Parathyroid adenoma (tissue), 2 donors: ENCODE measurements at regions not wholly inside any gene's neighbourhood (a gene's known extent, or its start where the extent isn't known, plus 50 kb on each side); places are given as distances from the start of the nearest gene placed in this dataset.

Source experiments
- H2AFZ ChIP-seq: fragments of 300-600 bp; sonication (generic); one replicate; pipeline ENCODE4 v1.7.0; 2017; ENCODE audit warnings: antibody characterized with exemption, mild to moderate bottlenecking
- H3K27ac ChIP-seq: fragments of 300-600 bp; sonication (generic); one replicate; pipeline ENCODE4 v1.7.0; 2017
- H3K27me3 ChIP-seq: fragments of 300-600 bp; sonication (generic); one replicate; pipeline ENCODE4 v1.7.0; 2017; ENCODE audit warnings: low read length; ENCODE audit not compliant: control insufficient read depth, insufficient read depth
- H3K36me3 ChIP-seq: fragments of 300-600 bp; sonication (generic); one replicate; pipeline ENCODE4 v1.7.0; 2017; ENCODE audit warnings: low read length; ENCODE audit not compliant: control insufficient read depth, insufficient read depth
- H3K4me1 ChIP-seq: fragments of 300-600 bp; sonication (generic); one replicate; pipeline ENCODE4 v1.7.0; 2017; ENCODE audit warnings: control low read depth
- H3K4me2 ChIP-seq: fragments of 300-600 bp; sonication (generic); one replicate; pipeline ENCODE4 v1.7.0; 2017; ENCODE audit warnings: low read length
- H3K4me3 ChIP-seq: fragments of 300-600 bp; sonication (generic); one replicate; pipeline ENCODE4 v1.7.0; 2017; ENCODE audit warnings: low read depth, low read length
- H3K79me2 ChIP-seq: fragments of 300-600 bp; sonication (generic); one replicate; pipeline ENCODE4 v1.7.0; 2017; ENCODE audit warnings: control low read depth
- H3K9ac ChIP-seq: fragments of 300-600 bp; sonication (generic); one replicate; pipeline ENCODE4 v1.7.0; 2017; ENCODE audit warnings: mild to moderate bottlenecking
- H3K9me3 ChIP-seq: fragments of 300-600 bp; sonication (generic); one replicate; pipeline ENCODE4 v1.7.0; 2017; ENCODE audit warnings: low read length; ENCODE audit not compliant: control insufficient read depth
- CTCF ChIP-seq: fragments of 300-600 bp; sonication (generic); IDR thresholded peaks from one replicate; pipeline ENCODE4 v1.7.0; 2017; ENCODE audit warnings: antibody characterized with exemption, mild to moderate bottlenecking
- donor health status: primary hyperparathyroidism.

GRCh38 chr15:47587940-47588802, 129.1 kb upstream of the SEMA6D start:
- H3K79me2 ChIP-seq = no peaks in the 10 kb centered on the region
- no peaks in the 10 kb centered on the region for H3K4me1 ChIP-seq
- H3K4me2 ChIP-seq = no peak overlapping the region
- H3K4me3 ChIP-seq = no peak overlapping the region
- H2AFZ ChIP-seq = no peak overlapping the region
- H3K9ac ChIP-seq = no peak overlapping the region
- TF ChIP-seq CTCF = no peak
- no peaks in the 10 kb centered on the region for H3K36me3 ChIP-seq
- H3K27me3 ChIP-seq = no peaks in the 10 kb centered on the region
- no peaks in the 10 kb centered on the region for H3K9me3 ChIP-seq
- H3K27ac ChIP-seq = no peak overlapping the region

GRCh38 chr15:47588958-47589357, 128.3 kb upstream of the SEMA6D start:
- Histone ChIP-seq H3K9me3 (no peaks in the 10 kb centered on the region), H3K79me2 (no peaks in the 10 kb centered on the region), H3K27me3 (no peaks in the 10 kb centered on the region), H3K4me3 (no peak overlapping the region), H3K9ac (no peak overlapping the region), H3K4me1 (no peaks in the 10 kb centered on the region), H3K4me2 (no peak overlapping the region), H3K36me3 (no peaks in the 10 kb centered on the region), H3K27ac (no peak overlapping the region), H2AFZ (no peak overlapping the region)
- no peak for TF ChIP-seq CTCF

GRCh38 chr15:47598996-47599395, 118.3 kb upstream of the SEMA6D start:
- Histone ChIP-seq H3K9me3 (no peaks in the 10 kb centered on the region), H3K36me3 (no peaks in the 10 kb centered on the region), H3K27ac (no peak overlapping the region), H3K9ac (no peak overlapping the region), H3K4me2 (no peak overlapping the region), H3K79me2 (no peaks in the 10 kb centered on the region), H3K4me3 (no peak overlapping the region), H3K27me3 (no peaks in the 10 kb centered on the region), H3K4me1 (no peaks in the 10 kb centered on the region), H2AFZ (no peak overlapping the region)
- TF ChIP-seq CTCF = no peak

- H2AFZ ChIP-seq = no peak overlapping the region
- no peaks in the 10 kb centered on the region for H3K79me2 ChIP-seq
- no peaks in the 10 kb centered on the region for H3K36me3 ChIP-seq
Observed at GRCh38 chr15:47599806-47600205, 117.5 kb upstream of the SEMA6D start.

More at GRCh38 chr15:47599806-47600205, 117.5 kb upstream of the SEMA6D start:
- no peaks in the 10 kb centered on the region for H3K27me3 ChIP-seq
- H3K9ac ChIP-seq = no peak overlapping the region
- TF ChIP-seq CTCF = no peak
- H3K4me2 ChIP-seq = no peak overlapping the region
- no peaks in the 10 kb centered on the region for H3K4me1 ChIP-seq
- H3K27ac ChIP-seq = no peak overlapping the region
- no peaks in the 10 kb centered on the region for H3K9me3 ChIP-seq
- no peak overlapping the region for H3K4me3 ChIP-seq
